SK-N-SH (cell line): ENCODE measurements at regions not wholly inside any gene's neighbourhood (a gene's known extent, or its start where the extent isn't known, plus 50 kb on each side); places are given as distances from the start of the nearest gene placed in this dataset.

Source experiments
- CTCF ChIA-PET: fragments of 300-600, 350-600 bp; formaldehyde crosslinking; extraction: SDS; loops from one replicate; lab custom pipeline; 2021; lab: Yijun Ruan, JAX
- POLR2A ChIA-PET: fragments of 350-600 bp; sonication (Branson Sonifier 250); formaldehyde crosslinking; extraction: SDS; loops from one replicate; lab custom pipeline; 2020; ENCODE audit warnings: antibody characterized with exemption, inconsistent platforms; lab: Yijun Ruan, JAX
- DNase-seq: peaks from one replicate; pipeline ENCODE4 v3.0.0; 2012
- H2AFZ ChIP-seq: fragments of 200-600 bp; sonication (generic); 2 replicates; pipeline ENCODE4 v1.8.1; 2016; ENCODE audit warnings: antibody characterized with exemption, mild to moderate bottlenecking, low read depth
- H3F3A ChIP-seq: fragments of 200-600 bp; sonication (generic); replicated peaks from 2 replicates; pipeline ENCODE3; 2016; ENCODE audit warnings: antibody characterized with exemption, mild to moderate bottlenecking; ENCODE audit not compliant: insufficient read depth
- H3K27ac ChIP-seq, 2 experiments: fragments of 200-500 bp in 1 of 2; fragments of 200-600 bp in 1 of 2; sonication (Bioruptor generic) in 1 of 2; sonication (generic), shearing (Covaris generic) in 1 of 2; 2 replicates each; pipeline versions ENCODE4 v1.5.1 to v1.6.1; 2014 to 2016; ENCODE audit warnings: low read depth in 2 of 2, inconsistent platforms in 1 of 2, low read length in 1 of 2, mild to moderate bottlenecking in 1 of 2, mixed read lengths in 1 of 2
- H3K27me3 ChIP-seq: fragments of 200-600 bp; sonication (generic), shearing (Covaris generic); 2 replicates; pipeline ENCODE4 v1.6.1; 2016; ENCODE audit warnings: mixed run types; ENCODE audit not compliant: insufficient read depth
- H3K36me3 ChIP-seq, 2 experiments: fragments of 200-500 bp in 1 of 2; fragments of 200-600 bp in 1 of 2; sonication (Bioruptor generic) in 1 of 2; sonication (generic) in 1 of 2; replicated peaks in 1 of 2; 2 replicates each; pipeline versions ENCODE3 to v1.5.1; 2014 to 2016; ENCODE audit warnings: low read length in 1 of 2, mild to moderate bottlenecking in 1 of 2; ENCODE audit not compliant: insufficient read depth in 2 of 2, control insufficient read depth in 1 of 2
- H3K4me1 ChIP-seq, 2 experiments: fragments of 200-500 bp in 1 of 2; fragments of 200-600 bp in 1 of 2; sonication (Bioruptor generic) in 1 of 2; sonication (generic), shearing (Covaris generic) in 1 of 2; 2 replicates each; pipeline versions ENCODE4 v1.5.1 to v1.6.1; 2014 to 2016; ENCODE audit warnings: low read depth in 1 of 2, low read length in 1 of 2, mixed run types in 1 of 2; ENCODE audit not compliant: insufficient read depth in 2 of 2, control insufficient read depth in 1 of 2
- H3K4me2 ChIP-seq: fragments of 200-600 bp; sonication (generic), shearing (Covaris generic); 2 replicates; pipeline ENCODE4 v1.6.1; 2017; ENCODE audit warnings: mixed run types
- H3K4me3 ChIP-seq, 2 experiments: fragments of 200-500 bp in 1 of 2; fragments of 200-600 bp in 1 of 2; sonication (Bioruptor generic) in 1 of 2; sonication (generic), shearing (Covaris generic) in 1 of 2; 2 replicates each; pipeline versions ENCODE4 v1.5.1 to v1.8.1; 2014 to 2016; ENCODE audit warnings: low read depth in 2 of 2, inconsistent platforms in 1 of 2, low read length in 1 of 2, mild to moderate bottlenecking in 1 of 2, mixed read lengths in 1 of 2, moderate library complexity in 1 of 2
- H3K79me2 ChIP-seq: fragments of 200-600 bp; sonication (generic); 2 replicates; pipeline ENCODE4 v1.8.1; 2017; ENCODE audit warnings: mild to moderate bottlenecking; ENCODE audit not compliant: insufficient read depth
- H3K9ac ChIP-seq: fragments of 200-600 bp; sonication (generic); 2 replicates; pipeline ENCODE4 v1.6.1; 2017; ENCODE audit warnings: mixed run types
- H3K9me2 ChIP-seq: fragments of 200-600 bp; sonication (generic); 2 replicates; pipeline ENCODE4 v1.6.1; 2017; ENCODE audit warnings: mixed run types
- H3K9me3 ChIP-seq: fragments of 200-600 bp; sonication (generic); 2 replicates; pipeline ENCODE4 v1.6.1; 2017; ENCODE audit warnings: mixed run types, mild to moderate bottlenecking, moderate library complexity
- H4K20me1 ChIP-seq: fragments of 200-600 bp; sonication (generic); 2 replicates; pipeline ENCODE4 v1.6.1; 2017; ENCODE audit warnings: mild to moderate bottlenecking, mixed run types; ENCODE audit not compliant: insufficient read depth
- CHD2 ChIP-seq: fragments of 150-350 bp; IDR thresholded peaks from 2 replicates; pipeline ENCODE4 v1.6.1; 2018; ENCODE audit warnings: low read length; ENCODE audit not compliant: partially characterized antibody
- ELF1 ChIP-seq: IDR thresholded peaks from 2 replicates; pipeline ENCODE4 v1.4.0; 2012
- EP300 ChIP-seq, 2 experiments: IDR thresholded peaks; 2 replicates each; pipeline versions ENCODE4 v1.4.0 to v1.6.1; 2012; ENCODE audit warnings: borderline replicate concordance in 1 of 2, low read depth in 1 of 2, low read length in 1 of 2
- EZH2phosphoT487 ChIP-seq: fragments of 200-600 bp; sonication (generic); IDR thresholded peaks from 2 replicates; pipeline ENCODE4 v1.6.1; 2017; ENCODE audit warnings: low read depth, mixed run types, mild to moderate bottlenecking, antibody characterized with exemption, moderate library complexity, borderline replicate concordance
- GATA2 ChIP-seq: sonication (generic); formaldehyde crosslinking; IDR thresholded peaks from 2 replicates; pipeline ENCODE4 v1.5.0; 2020; ENCODE audit warnings: mild to moderate bottlenecking, missing genetic modification reagents
- IRF3 ChIP-seq: fragments of 150-350 bp; IDR thresholded peaks from 2 replicates; pipeline ENCODE4 v1.6.1; 2016; ENCODE audit warnings: mild to moderate bottlenecking, low read depth, low read length
- JUND ChIP-seq: IDR thresholded peaks from 2 replicates; pipeline ENCODE4 v1.4.0; 2012
- MEF2A ChIP-seq: IDR thresholded peaks from 2 replicates; pipeline ENCODE4 v1.4.0; 2012; ENCODE audit warnings: low read depth, borderline replicate concordance
- MXI1 ChIP-seq: IDR thresholded peaks from 2 replicates; pipeline ENCODE4 v1.6.1; 2012; ENCODE audit warnings: mild to moderate bottlenecking, low read depth, low read length, improper control_type of control experiment
- RCOR1 ChIP-seq: fragments of 150-350 bp; IDR thresholded peaks from 2 replicates; pipeline ENCODE4 v1.6.1; 2017; ENCODE audit warnings: antibody characterized with exemption, low read length
- REST ChIP-seq: IDR thresholded peaks from 2 replicates; pipeline ENCODE4 v1.6.1; 2012; ENCODE audit warnings: mild to moderate bottlenecking, low read depth, low read length, moderate library complexity
- SIN3A ChIP-seq: IDR thresholded peaks from 2 replicates; pipeline ENCODE4 v1.6.1; 2012; ENCODE audit warnings: low read depth, mild to moderate bottlenecking, low read length, moderate library complexity, borderline replicate concordance
- SMC3 ChIP-seq: IDR thresholded peaks from 2 replicates; pipeline ENCODE4 v1.6.1; 2012; ENCODE audit warnings: low read depth, low read length, improper control_type of control experiment
- USF1 ChIP-seq: IDR thresholded peaks from 2 replicates; pipeline ENCODE4 v1.4.0; 2012; ENCODE audit warnings: low read depth, borderline replicate concordance
- ZBTB33 ChIP-seq: IDR thresholded peaks from 2 replicates; pipeline ENCODE4 v1.4.0; 2012; ENCODE audit warnings: low read depth, borderline replicate concordance
- WGBS: methylation state at CpG from one replicate; pipeline ENCODE4 v1.1.6; 2017; ENCODE audit warnings: low lambda C conversion rate; 5-methylcytosine and 5-hydroxymethylcytosine counted together

GRCh38 chr2:150885774-150886386, 375.8 kb downstream of the RBM43 start:
- Histone ChIP-seq H3F3A (no peaks in the 10 kb centered on the region), H3K27me3 (no peaks in the 10 kb centered on the region), H3K36me3 (no peaks in the 10 kb centered on the region), H3K9ac (no peak overlapping the region), H3K9me2 (no peaks in the 10 kb centered on the region), H3K9me3 (no peaks in the 10 kb centered on the region), H3K27ac (peak overlapping the region in 1 of 2 experiments; percentile 85; a peak in 2 of 4 replicates), H2AFZ (no peak overlapping the region), H4K20me1 (no peaks in the 10 kb centered on the region), H3K4me3 (no peak overlapping the region), H3K4me2 (no peak overlapping the region), H3K4me1 (peaks cover 0 to 8% of the 10 kb centered on the region in 2 experiments; a peak in 2 of 4 replicates), H3K79me2 (no peaks in the 10 kb centered on the region)
- ChIA-PET POLR2A (no interaction called here), CTCF (no interaction called here)
- TF ChIP-seq MEF2A, result no peak
- TF ChIP-seq SMC3, result no peak
- no peak for TF ChIP-seq CHD2
- TF ChIP-seq USF1, result no peak
- TF ChIP-seq EP300 (IDR thresholded peaks at IDR 0.05; ENCODE audit: borderline replicate concordance in 1 of 2, low read depth in 1 of 2, low read length in 1 of 2), result peak in 1 of 2 experiments; percentile 56; a peak in 1 of 4 replicates
- TF ChIP-seq JUND, result no peak
- TF ChIP-seq SIN3A, result no peak
- 0 out of 2 replicates have a peak, but pooled peaks have one; percentile 29 for TF ChIP-seq GATA2 (CRISPR knock-in tag)
- no peak for TF ChIP-seq IRF3
- TF ChIP-seq ZBTB33, result no peak
- no peak for TF ChIP-seq EZH2phosphoT487
- TF ChIP-seq MXI1, result no peak
- no peak for TF ChIP-seq RCOR1
- no peak for TF ChIP-seq ELF1
- no peak for TF ChIP-seq REST
- peak; percentile 12 for DNase-seq
- 18% methylated on average over 3 of the region's 3 CpGs for WGBS
